NT2/D1 (cell line): ENCODE measurements at regions not wholly inside any gene's neighbourhood (a gene's known extent, or its start where the extent isn't known, plus 50 kb on each side); places are given as distances from the start of the nearest gene placed in this dataset.

Source experiments
- DNase-seq: peaks from one replicate; pipeline ENCODE4 v3.0.0-alpha.2; 2011; ENCODE audit warnings: low read depth, low spot score
- H3K27me3 ChIP-seq: 2 replicates; pipeline ENCODE4 v1.6.0; 2011; ENCODE audit warnings: mild to moderate bottlenecking; ENCODE audit not compliant: insufficient read length, insufficient read depth
- H3K36me3 ChIP-seq: 2 replicates; pipeline ENCODE4 v1.6.1; 2011; ENCODE audit warnings: mild to moderate bottlenecking, low read length, mixed read lengths; ENCODE audit not compliant: insufficient read depth, insufficient read length
- H3K4me1 ChIP-seq: 2 replicates; pipeline ENCODE4 v1.5.1; 2011; ENCODE audit not compliant: insufficient read depth, insufficient read length
- H3K4me3 ChIP-seq: 2 replicates; pipeline ENCODE4 v1.5.1; 2011; ENCODE audit warnings: low read depth; ENCODE audit not compliant: insufficient read length
- H3K9ac ChIP-seq: 2 replicates; pipeline ENCODE4 v1.6.0; 2011; ENCODE audit warnings: low read depth; ENCODE audit not compliant: insufficient read length
- H3K9me3 ChIP-seq: 2 replicates; pipeline ENCODE4 v1.5.1; 2011; ENCODE audit warnings: mild to moderate bottlenecking, low read length; ENCODE audit not compliant: insufficient read depth
- SUZ12 ChIP-seq: IDR thresholded peaks from 2 replicates; pipeline ENCODE4 v1.6.1; 2011; ENCODE audit not compliant: insufficient read length, insufficient read depth; ENCODE audit errors: extremely low read depth
- YY1 ChIP-seq: IDR thresholded peaks from 2 replicates; pipeline ENCODE4 v1.6.1; 2011; ENCODE audit not compliant: insufficient read length, insufficient read depth
- ZNF274 ChIP-seq: IDR thresholded peaks from 2 replicates; pipeline ENCODE4 v1.6.1; 2011; ENCODE audit warnings: mild to moderate bottlenecking, low read depth, low read length

DNA sequence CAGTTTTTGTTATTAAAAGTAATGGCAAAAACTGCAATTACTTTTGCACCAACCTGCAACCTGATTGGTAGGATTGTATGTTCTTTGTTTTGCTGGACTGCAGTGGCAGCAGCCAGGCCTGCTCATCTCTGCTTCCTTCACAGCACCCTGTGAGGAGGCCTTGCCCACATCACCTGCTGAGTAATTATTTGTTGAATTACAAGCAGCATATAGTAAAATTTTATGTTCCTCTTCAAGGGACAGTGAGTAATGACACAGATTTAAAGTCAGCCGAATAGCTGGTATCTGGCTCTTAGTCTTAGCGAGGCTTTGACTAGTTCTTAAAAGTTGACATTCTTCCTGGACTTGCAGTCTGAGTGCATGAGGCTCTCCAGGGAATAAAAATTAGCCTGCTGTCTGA, 435.1 kb downstream of the PRDM2 start:
- DNase-seq, result no peak
- Histone ChIP-seq H3K9ac (no peak overlapping the region), H3K36me3 (no peaks in the 10 kb centered on the region), H3K27me3 (no peaks in the 10 kb centered on the region), H3K4me1 (peaks cover 4% of the 10 kb centered on the region), H3K9me3 (no peaks in the 10 kb centered on the region), H3K4me3 (no peak overlapping the region)
- no peak for TF ChIP-seq YY1

DNA sequence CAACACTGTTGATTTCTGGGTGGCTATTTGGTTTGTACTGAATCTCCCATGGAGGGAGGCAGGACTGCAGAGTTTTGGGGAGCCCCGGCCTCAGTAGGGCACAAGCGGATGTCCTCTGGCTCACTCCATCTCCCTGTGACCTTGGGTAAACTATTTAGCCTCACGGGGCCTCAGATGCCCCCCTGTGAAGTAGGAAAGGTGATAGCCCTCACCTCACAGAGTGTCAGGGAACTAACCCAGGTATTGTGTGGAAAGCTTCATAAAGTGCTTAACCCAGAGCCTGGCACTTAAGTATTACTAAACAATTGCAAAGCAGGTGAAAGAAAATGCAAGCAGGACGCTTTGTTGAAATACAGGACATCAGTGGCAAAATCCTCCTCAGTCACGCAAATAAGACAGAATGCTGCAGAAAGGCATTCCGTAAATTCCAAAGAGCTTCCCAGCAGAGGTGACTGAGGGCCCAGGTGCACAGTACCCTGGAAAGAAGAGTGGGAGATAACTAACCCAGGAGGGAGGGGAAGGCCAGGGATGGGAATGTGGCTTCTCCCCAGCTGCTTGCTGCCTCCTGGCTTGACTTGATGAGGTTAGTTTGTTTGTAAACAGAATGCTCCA, 436.3 kb downstream of the PRDM2 start:
- H3K4me1 ChIP-seq, result peaks cover 4% of the 10 kb centered on the region
- DNase-seq, result peak; percentile 46
- TF ChIP-seq SUZ12 (no peak), ZNF274 (no peak)
- H3K27me3 ChIP-seq, result no peaks in the 10 kb centered on the region
- H3K9me3 ChIP-seq, result no peaks in the 10 kb centered on the region
- H3K4me3 ChIP-seq, result no peak overlapping the region
- no peak overlapping the region for H3K9ac ChIP-seq
- H3K36me3 ChIP-seq, result no peaks in the 10 kb centered on the region

DNA sequence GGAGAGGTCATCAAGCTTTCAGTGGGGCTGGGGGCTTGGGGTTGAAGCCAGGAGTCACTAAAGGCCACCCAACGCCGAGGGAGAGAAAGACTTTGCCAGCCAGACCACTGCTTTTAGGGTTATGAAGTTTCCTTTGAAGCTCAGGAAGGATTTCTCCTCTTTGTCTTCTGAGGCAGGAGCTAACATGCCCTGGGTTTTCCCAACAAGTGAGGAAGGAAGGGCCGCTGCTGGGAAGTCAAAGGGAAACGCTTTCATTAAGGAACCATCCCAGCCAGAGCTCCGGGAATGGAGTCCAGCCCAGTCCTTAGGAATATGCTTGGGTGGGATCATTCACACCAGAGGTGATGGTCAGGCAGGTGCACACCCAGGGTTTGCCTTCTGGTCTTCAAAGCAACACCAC, 436.9 kb downstream of the PRDM2 start:
- DNase-seq, result no peak
- H3K4me3 ChIP-seq, result no peak overlapping the region
- no peak overlapping the region for H3K9ac ChIP-seq
- peaks cover 4% of the 10 kb centered on the region for H3K4me1 ChIP-seq
- no peaks in the 10 kb centered on the region for H3K36me3 ChIP-seq
- no peak for TF ChIP-seq SUZ12
- no peak for TF ChIP-seq ZNF274
- no peak for TF ChIP-seq YY1
- no peaks in the 10 kb centered on the region for H3K9me3 ChIP-seq
- H3K27me3 ChIP-seq, result no peaks in the 10 kb centered on the region

DNA sequence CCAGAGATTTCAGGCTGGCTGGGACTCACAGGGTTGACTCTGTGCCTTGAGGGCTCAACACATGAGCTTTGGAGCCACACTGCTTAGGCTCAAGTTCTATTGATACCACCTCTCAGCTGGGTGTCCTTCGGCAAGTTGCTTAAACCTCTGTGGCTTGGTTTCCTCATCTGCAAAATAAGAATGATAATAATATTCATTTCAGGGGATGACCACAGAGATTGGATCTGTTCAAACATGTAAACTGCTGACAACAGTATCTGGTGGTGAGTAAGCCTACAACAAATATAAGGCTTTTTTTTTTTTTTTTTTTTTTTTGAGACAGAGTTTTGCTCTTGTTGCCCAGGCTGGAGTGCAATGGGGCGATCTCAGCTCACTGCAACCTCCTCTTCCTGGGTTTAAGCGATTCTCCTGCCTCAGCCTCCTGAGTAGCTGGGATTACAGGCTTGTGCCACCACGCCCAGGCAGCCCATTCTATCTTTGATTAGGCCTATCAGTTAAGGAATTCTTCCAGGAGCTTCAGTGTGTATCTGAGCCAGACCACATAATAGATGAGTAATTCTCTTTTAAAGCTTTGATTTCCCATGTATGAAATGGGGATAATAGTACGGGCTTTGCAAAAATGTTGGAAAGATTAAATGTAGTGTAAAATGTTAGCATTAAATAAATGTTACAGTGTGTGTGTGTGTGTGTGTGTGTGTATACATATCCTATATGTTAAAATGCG, 437.6 kb downstream of the PRDM2 start:
- DNase-seq, result no peak
- H3K27me3 ChIP-seq, result no peaks in the 10 kb centered on the region
- H3K4me1 ChIP-seq, result peaks cover 4% of the 10 kb centered on the region

DNA sequence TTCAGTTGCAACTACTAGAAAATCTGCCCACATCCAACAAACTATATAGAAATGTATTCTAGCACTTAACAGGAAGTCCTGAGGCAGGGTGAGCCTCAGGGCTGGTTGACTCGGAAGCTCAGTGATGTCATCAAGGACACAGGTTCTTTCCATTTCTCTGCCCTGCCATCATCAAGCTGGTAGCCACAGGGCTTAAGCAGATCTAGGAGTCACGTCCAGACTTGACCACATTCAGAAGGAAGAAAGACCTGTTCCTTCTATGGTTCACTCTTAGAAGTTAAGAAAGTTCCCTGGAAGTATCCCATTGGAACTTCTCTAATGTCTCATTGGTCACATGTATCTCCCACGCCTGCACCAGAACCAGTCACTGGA, 438.1 kb downstream of the PRDM2 start:
- H3K4me1 ChIP-seq, result peaks cover 4% of the 10 kb centered on the region
- no peak overlapping the region for H3K9ac ChIP-seq
- TF ChIP-seq ZNF274, result no peak
- TF ChIP-seq SUZ12, result no peak
- TF ChIP-seq YY1, result no peak
- DNase-seq, result no peak
- no peaks in the 10 kb centered on the region for H3K9me3 ChIP-seq
- no peaks in the 10 kb centered on the region for H3K36me3 ChIP-seq
- H3K4me3 ChIP-seq, result no peak overlapping the region
- no peaks in the 10 kb centered on the region for H3K27me3 ChIP-seq

More for the DNA sequence above, 437.6 kb downstream of the PRDM2 start:
- no peak overlapping the region for H3K4me3 ChIP-seq
- no peak for TF ChIP-seq YY1
- TF ChIP-seq ZNF274, result no peak
- no peak for TF ChIP-seq SUZ12
- no peak overlapping the region for H3K9ac ChIP-seq
- no peaks in the 10 kb centered on the region for H3K9me3 ChIP-seq
- H3K36me3 ChIP-seq, result no peaks in the 10 kb centered on the region

DNA sequence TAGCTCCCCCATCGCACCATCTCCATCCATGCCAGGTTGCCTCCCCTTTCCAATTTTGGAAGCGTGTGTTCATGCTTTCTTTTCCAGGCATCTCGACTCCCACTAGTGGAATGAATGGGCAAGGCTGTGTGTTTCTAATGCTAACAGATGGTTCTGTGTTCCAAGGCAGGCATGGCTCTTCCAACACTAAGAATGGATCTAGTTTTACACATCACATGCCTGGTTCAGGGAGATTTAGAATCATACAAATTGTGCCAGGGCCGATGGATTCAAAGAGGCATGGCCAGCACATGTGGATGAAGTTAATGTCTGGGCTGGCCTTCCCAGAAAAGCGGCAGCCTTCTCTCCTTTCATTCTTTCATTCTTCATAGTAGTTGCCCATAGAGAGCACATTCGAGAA, 438.7 kb downstream of the PRDM2 start:
- Histone ChIP-seq H3K4me3 (no peak overlapping the region), H3K4me1 (peaks cover 4% of the 10 kb centered on the region), H3K27me3 (no peaks in the 10 kb centered on the region), H3K9ac (no peak overlapping the region), H3K9me3 (no peaks in the 10 kb centered on the region), H3K36me3 (no peaks in the 10 kb centered on the region)
- no peak for TF ChIP-seq ZNF274
- TF ChIP-seq YY1, result no peak
- no peak for TF ChIP-seq SUZ12
- no peak for DNase-seq

DNA sequence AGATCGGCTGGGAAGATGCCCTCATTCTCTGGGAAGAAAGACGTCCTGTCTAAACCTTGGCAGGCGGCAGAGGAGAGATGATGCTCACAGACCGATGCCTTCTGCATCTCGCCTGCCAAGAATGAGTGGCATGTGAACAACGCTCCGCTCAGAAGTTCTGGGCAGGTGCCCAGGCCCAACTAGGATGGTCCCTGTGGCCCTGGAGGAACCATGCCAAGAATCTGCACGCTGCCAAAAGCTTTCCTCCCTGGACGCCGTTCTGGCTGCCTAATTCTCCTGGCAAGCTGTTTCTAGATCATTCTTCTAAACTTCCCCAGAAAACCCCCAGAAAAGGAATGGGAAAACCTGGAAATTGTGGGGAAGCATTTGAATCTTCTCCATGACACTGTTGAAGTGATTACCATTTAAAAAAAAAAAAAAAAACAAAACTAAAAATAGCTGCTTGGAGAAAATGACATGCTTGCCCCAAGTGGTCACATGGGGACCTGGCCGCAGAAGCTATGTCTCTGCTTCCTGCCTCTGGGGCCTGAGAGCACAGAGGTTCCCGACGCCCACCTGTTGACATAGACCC, 440.9 kb downstream of the PRDM2 start:
- Histone ChIP-seq H3K4me1 (peaks cover 4% of the 10 kb centered on the region), H3K9me3 (no peaks in the 10 kb centered on the region), H3K27me3 (no peaks in the 10 kb centered on the region), H3K4me3 (no peak overlapping the region), H3K9ac (no peak overlapping the region), H3K36me3 (no peaks in the 10 kb centered on the region)
- no peak for DNase-seq
- TF ChIP-seq SUZ12 (no peak), ZNF274 (no peak), YY1 (no peak)
